Keratinocyte (primary cell): ENCODE measurements at regions not wholly inside any gene's neighbourhood (a gene's known extent, or its start where the extent isn't known, plus 50 kb on each side); places are given as distances from the start of the nearest gene placed in this dataset.

Source experiments
- EZH2 ChIP-seq: IDR thresholded peaks from one replicate; pipeline ENCODE4 v1.6.1; 2012; ENCODE audit warnings: inconsistent platforms, mild to moderate bottlenecking, low read length, moderate library complexity
- TF ChIP-seq, protein P1 (sequence below), 3 experiments: IDR thresholded peaks in 1 of 3; conservative IDR thresholded peaks in 1 of 3; optimal IDR thresholded peaks in 1 of 3; 2 replicates in 2 of 3; 3 replicates in 1 of 3; pipeline versions ENCODE3 to v1.5.1; 2011; ENCODE audit warnings: low read length in 3 of 3, mild to moderate bottlenecking in 3 of 3, moderate library complexity in 2 of 3, control low read depth in 1 of 3, inconsistent platforms in 1 of 3; ENCODE audit not compliant: insufficient read depth in 2 of 3; ENCODE audit errors: extremely low read depth in 1 of 3

DNA sequence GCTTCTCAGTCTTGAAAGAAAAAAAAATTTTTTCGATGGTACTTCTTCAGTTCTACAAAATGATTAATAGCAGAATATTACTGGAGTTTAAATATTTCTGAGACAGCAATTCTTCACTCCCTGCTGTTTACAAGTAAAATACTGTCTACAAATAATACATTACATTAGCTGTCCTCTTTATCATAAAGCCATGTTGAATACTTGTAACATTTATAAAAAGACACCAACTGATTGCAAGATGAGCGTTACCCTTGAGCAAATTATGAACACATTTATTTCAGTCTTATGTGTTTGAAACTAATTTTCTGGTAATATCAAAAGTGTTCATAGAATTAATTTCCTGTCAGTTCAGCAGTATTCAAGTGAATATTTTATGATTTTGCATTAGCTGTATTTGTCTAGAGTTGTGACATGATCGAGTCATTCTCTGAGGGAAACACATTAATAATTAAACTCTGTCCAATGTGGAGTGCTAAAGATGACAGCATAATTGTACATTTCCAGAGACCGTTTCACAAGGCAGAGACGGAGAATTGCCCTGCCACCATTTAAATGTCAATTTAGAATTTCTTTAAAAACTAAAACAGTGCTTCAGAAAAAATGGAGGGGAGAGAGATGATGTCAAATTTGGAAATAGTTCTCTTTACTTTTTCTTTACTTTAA is 1359.0 kb upstream of the ADGRL4 start:
- TF ChIP-seq, protein P1, sequence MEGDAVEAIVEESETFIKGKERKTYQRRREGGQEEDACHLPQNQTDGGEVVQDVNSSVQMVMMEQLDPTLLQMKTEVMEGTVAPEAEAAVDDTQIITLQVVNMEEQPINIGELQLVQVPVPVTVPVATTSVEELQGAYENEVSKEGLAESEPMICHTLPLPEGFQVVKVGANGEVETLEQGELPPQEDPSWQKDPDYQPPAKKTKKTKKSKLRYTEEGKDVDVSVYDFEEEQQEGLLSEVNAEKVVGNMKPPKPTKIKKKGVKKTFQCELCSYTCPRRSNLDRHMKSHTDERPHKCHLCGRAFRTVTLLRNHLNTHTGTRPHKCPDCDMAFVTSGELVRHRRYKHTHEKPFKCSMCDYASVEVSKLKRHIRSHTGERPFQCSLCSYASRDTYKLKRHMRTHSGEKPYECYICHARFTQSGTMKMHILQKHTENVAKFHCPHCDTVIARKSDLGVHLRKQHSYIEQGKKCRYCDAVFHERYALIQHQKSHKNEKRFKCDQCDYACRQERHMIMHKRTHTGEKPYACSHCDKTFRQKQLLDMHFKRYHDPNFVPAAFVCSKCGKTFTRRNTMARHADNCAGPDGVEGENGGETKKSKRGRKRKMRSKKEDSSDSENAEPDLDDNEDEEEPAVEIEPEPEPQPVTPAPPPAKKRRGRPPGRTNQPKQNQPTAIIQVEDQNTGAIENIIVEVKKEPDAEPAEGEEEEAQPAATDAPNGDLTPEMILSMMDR (optimal IDR thresholded peaks at IDR 0.05 in 1 of 3, IDR thresholded peaks at IDR 0.05 in 1 of 3, conservative IDR thresholded peaks at IDR 0.05 in 1 of 3; ENCODE audit: extremely low read depth in 1 of 3, insufficient read depth in 2 of 3, low read length in 3 of 3) = no peak
- no peak for TF ChIP-seq EZH2
